ENCODE measurements at regions not wholly inside any gene's neighbourhood (a gene's known extent, or its start where the extent isn't known, plus 50 kb on each side); places are given as distances from the start of the nearest gene placed in this dataset.

DNA sequence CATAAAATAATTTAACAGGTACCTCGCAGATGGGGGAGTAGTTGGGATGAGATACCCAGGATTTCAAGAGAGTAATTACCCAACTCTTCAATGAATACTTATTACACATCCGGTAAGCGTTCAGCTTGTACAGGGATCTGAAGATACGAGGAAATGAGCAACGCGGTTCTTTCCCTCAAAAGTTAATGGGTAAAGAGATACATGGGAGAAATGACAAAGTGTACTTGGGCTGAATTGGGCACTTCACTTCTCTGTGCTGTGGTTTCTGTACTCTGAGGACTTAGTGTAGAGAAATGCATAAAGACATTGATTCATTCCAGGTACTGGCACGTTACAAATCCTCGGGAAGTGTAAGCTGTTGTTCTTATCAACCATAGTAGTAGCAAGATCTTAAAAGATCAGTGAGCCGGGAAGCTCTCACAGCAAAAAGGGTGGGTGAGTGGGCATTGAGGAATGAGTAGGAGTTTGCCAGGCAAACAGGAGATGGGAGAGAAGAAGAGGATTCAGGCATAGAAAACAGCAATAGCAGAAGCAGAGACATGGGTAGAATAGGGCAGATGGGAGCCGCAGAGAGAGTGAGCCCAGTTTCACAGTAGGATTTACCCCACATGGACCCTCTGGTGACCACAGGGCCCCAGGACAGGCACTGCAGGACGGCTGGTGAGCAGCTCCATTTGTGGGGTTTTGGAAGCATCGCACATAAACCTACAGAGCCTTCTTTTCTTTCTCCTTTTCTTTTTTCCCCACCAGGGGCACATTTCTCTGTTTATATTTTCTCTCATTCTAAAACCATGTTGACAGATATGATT is 304.3 kb upstream of the PITRM1 start:
- FAIRE-seq = no peak
- no peak for DNase-seq (ENCODE audit: extremely low spot score, insufficient read length, low read depth)

DNA sequence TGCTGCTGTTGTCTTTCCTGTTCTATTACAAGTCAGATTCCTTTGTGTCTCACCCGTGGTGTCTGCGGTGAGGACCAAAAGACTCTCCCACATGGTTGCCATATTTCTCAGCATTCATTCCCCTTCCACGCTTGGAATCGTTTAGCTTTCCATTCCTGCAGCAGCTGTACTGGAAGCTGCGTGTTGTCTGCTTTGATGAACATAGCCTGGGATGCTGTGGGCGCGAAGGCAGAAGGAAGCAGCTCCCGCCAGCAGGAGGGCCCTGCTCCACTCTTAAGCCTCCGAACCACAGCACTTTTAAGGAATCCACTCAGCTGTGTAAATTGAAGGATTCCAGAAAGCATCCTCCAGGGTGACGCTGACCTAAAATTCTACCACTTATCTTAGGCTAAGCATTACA is 303.6 kb upstream of the PITRM1 start:
- FAIRE-seq (no peak), DNase-seq (ENCODE audit: extremely low spot score, insufficient read length, low read depth) (no peak)

DNA sequence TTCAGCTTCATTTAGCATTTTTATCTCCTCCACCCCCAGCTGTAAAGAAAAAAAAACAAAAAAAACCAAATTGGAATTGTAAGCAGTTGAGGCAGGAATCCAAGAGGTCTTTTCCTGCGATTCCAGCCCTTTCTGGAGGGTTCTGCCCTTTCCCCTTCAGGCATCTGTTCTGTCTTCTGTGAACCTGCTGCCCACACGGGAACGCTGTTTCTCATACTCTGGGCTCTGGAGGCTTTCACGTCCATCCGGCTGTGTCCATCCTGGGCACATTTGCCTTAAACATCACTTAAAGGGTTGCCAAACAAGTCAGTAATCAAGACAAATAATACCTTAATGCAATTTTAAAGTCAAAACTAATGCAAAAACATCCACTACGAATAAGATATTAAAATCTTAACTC is 302.8 kb upstream of the PITRM1 start:
- DNase-seq (ENCODE audit: extremely low spot score, insufficient read length, low read depth) (no peak), FAIRE-seq (no peak)

DNA sequence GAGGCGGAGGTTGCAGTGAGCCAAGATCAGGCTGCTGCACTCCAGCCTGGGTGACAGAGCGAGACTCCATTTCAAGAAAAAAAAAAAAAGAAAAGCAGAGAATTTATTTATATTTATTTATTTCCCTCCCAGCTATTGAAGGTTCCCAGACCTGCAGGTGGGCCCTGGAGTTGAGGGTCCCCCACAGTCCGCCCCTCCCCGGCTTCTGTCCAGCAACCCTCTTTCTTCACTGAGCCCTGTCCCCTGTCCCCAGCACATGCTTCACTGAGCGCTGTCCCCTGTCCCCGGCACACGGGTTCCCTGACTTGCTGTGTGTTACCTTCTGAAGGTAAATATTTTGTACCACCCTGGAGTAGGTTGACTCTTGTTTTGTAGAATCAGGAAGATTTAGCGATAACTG is 301.7 kb upstream of the PITRM1 start:
- FAIRE-seq = no peak
- no peak for DNase-seq (ENCODE audit: extremely low spot score, insufficient read length, low read depth)

DNA sequence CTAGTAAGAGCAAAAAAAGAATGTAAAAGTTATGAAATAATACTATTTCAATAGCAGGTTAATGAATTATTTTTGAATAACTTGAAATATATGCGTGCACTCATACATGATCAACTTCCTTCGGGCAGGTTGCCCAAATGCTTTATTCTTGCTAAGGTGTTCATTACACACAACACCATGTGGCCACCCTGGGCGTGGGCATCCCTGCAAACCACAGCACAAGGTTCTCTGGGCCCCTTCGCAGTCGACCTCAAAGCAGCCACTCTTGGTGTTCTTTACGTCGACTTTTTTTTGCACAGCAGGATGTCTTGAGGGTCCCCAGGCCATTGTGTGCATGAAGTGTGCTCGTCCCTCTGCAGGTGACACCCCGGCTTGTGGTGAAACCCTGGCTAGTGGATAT is 300.7 kb upstream of the PITRM1 start:
- FAIRE-seq (no peak), DNase-seq (ENCODE audit: extremely low spot score, insufficient read length, low read depth) (no peak)

DNA sequence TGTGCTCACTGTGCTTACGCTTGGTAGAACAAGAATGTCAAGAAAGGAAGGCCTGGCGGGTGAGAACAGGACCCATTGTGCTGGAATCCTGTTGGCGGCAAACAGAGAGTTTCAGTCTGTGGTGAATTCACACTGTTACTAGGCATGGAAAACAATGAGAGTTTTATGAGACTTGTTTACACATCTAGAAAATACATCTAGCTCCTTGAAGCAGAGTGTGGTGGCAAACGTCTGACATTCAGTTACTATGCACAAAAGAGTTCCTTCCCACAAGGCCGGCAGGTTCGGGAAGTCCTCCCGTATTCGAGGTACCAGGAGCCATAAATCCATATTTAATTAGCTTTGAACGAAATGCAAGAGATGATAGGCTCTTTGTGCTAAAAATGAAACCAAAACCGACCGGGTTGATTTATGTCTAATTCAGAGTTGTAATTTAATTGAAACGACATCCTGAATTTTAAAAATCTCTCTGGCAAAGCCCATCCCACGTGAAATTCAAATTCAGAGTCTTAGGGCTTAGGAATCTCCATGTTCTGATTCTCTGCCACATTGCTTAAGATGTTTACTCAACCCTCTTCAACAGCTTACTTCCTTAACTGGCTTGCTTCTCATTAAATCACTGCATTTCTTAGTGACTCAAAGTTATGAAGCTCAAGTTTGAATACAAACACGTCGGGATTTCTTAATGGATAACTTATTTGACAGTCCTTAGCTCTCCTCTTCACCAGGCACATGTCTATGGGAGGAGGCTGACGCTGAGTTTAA is 299.9 kb upstream of the PITRM1 start:
- no peak for DNase-seq (ENCODE audit: extremely low spot score, insufficient read length, low read depth)
- FAIRE-seq = peak; percentile 21

DNA sequence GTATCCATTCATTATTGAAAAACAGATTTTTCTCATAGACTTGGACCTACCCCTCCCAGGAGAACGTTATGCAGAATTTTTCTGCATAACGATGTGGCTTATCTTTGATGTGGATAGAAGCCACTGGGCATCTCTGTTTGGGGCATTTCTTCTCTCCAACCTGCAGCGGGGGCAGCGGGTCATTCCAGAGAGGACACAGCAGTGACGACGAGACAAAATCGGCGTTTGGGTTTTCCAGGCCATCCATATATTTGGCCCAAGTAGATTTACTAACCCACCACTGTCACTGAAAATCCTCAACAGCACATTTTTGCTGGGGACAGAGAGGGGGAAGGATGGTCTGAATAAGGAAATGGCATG is 299.3 kb upstream of the PITRM1 start:
- FAIRE-seq = no peak
- no peak for DNase-seq (ENCODE audit: extremely low spot score, insufficient read length, low read depth)

DNA sequence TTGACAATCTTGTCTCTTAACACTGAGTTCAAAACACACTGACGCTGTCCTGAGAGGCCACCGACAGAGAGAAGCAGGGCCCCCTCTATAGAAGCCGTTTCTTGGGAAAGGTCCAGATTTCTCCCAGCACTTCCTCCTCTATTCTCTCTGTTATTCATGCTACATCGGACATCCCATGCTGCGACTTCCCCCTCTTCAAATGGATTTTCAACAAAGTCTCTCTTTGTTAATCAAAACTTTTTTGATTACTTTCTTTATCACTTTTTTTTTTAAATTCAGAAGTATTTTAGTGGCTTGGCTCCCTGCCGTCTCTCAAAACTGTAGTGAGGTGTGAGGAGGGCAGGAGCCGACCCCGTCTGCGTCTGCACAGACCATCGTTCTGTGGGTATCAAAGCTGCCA is 298.9 kb upstream of the PITRM1 start:
- DNase-seq (ENCODE audit: extremely low spot score, insufficient read length, low read depth) = no peak
- FAIRE-seq = no peak

DNA sequence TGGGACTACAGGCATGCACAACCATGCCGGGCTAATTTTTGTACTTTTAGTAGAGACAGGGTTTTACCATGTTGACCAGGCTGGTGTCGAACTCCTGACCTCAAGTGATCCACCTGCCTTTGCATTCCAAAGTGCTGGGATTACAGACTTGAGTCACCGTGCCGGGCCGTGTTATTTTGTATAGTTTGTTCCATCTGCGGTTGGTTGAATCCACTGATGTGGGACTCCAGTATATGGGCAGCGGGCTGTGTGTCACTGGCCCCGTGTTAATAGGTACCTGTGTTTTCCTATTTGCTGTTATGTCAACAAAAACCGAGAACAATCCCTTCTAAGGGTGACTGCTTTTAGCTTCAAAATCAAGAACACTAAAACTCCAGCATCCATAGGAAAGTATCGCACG is 297.6 kb upstream of the PITRM1 start:
- FAIRE-seq (no peak), DNase-seq (ENCODE audit: extremely low spot score, insufficient read length, low read depth) (no peak)

DNA sequence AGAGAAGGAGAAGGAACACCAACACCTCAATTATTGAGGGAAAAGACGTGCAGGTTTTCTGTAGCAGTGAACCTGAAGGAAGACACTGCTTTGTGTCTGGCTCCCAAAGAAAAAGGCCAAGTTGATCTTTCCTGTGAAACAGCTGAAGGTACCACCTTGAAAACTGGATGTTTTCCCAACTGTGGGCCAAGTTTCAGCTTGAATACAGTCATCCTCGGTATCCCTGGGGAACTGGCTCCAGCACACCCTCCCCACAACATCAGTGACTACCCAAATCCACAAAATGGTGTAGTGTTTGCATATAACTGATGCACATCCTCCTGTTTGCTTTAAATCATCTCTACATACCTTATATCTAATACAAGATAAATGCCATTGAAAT is 297.0 kb upstream of the PITRM1 start:
- no peak for DNase-seq (ENCODE audit: extremely low spot score, insufficient read length, low read depth)
- no peak for FAIRE-seq

DNA sequence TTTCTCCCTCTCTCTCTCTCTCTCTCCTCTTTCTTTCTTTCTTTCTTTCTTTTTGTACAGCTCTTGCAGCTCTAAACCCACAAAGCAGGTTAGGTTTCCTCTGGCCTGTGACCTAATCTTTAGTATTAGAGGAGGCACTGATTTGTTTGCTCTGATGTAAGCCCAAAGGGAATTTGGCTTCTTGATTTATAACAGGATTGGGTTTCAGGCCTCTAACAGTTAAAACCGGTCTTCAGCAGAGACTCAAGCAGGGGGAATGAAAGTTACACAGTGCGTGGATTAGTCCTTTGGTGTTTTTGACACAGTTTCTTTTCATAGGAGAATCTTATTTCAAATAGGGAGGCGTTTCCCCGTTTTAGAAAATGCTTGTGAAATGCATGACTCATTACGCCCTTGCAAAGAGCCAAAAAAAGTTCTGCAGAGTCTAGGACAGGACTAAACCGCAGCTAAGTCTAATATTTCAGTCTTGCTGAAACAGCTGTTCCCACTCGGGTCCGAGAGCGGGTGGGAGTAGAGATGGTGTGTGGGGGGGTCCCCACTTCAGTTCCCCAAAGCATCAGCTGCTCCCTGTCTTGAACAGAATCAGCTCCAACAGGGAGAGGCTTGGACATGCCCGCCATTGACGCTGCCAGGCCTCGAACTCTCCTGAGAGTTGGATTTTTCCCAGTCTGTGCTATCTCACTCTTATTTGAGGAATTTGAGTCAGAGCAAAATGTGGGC is 296.5 kb upstream of the PITRM1 start:
- DNase-seq (ENCODE audit: extremely low spot score, insufficient read length, low read depth) (no peak), FAIRE-seq (no peak)

DNA sequence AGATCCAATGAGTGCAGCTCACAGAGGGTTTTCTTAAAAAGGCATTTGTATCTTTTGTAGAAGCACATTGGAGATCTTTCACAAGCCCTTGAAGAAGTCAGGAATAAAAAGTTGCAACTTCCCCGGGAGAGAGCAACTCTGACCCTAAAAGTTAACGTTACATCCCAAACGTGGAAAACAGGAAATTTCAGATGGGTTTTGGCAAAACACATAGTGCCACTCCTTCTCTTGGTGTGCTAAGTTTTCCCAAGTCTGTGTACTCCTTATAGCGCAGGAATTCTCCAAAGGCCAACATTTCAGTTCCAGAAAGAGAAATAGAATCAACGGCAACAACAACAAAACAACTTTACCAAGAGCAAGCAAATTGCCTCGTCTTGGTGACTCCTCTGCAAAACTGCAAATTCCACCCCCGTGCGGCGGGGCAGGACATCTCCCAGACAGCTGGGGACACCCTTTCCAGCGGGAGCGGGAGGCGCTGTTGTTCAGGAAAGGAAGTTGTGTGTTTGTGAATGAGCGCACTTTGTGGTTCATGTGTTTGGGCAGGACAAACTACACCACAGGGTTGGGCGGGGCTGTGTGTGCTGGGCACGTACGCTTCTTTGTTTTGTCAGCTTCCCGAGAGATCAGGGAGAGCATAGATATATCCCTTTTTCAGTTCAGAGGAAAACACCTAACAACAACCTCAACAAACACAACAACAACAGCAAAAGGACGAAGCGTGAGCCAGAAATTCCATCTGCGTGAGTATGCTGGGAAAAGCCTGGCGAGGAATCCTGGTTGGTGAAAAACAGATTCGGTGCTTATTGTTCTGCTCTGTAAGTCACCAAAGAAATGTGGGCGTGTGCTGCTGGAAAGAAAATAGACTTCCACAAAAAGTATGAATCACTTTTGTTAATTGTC is 294.7 kb upstream of the PITRM1 start:
- FAIRE-seq (no peak), DNase-seq (ENCODE audit: extremely low spot score, insufficient read length, low read depth) (no peak)

DNA sequence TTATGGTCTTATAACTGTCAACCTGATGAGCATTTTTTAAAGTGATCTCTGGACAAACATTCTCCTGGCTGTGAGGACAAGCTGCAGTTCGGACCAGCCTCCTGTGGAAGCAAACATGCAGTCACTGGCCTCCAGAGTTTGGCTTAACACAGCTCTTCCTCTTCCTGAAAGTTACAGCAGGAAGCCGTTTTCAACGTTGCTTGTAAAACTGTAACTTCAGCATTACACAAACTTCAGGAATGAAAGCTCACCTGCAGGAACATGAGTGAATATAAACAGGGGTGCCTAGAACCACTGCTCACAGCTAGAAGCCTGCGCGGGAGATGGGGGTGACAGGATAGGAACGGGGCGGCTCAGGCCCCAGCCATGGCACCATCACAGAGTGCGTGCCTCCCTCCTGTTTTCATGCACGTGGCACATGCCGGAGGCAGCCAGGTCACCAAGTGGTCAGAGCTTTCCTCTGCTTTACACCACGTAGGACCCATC is 292.9 kb upstream of the PITRM1 start:
- DNase-seq (ENCODE audit: extremely low spot score, insufficient read length, low read depth) (no peak), FAIRE-seq (no peak)

DNA sequence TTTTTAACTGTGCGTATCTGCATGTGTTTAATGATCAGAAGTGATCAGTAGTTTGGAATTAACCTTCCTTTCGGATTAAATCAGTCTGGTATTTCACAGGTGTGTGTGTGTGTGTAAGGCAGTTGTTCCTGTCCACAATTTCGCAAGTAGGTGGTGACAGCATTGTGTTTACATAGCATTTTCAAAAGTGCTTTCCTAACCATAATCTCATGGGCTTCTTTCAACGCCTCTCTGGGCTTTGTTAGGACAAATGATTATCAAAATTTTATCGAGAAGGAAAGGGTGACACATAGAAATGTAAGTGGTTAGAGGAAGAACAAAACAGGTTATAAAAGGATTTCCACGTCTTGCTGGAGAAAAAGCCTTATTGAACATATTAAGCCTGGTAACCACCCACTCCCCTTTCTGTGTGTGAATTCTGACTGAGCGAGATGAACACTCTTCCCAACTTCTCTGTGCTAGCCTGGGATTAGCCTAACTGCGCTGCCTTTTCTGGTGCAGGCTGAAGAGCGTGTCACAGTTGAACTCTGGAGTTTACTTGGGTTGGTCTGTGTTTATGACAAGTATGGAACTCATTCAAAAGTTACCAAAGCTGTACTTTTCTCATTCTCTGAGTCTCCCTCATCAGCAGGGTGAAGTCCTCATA is 292.3 kb upstream of the PITRM1 start:
- DNase-seq (ENCODE audit: extremely low spot score, insufficient read length, low read depth) = no peak
- no peak for FAIRE-seq

DNA sequence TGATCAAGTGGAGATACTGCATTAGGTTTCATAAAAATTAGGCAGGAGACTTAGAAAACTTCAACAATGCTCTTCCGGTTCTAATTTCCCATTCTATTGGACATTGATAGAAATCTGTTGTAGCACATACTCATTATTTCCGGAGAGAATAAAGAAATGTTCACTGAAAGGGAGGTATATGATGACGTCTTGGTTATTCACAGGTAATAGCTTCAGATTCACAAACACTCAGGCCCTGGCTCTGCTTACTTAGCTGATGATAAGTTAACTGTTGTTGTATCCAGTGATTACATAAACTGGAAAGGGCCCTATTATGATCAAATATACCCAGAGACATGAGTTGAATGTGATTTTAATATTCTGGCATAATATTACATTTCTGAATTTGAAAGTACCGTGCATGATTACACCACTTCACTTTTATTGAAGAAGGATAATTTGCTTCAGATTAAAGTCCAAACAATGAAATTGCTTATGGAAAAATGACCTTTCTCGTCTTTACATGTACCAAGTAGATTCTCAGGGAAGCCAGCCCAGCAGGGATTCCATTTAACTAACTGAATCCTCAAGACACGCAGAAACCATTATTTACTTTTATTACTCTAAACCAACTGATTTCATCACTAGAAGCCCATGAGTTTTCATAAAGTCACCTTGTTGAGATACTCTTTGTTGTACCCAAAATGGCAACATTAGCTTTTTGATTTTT is 288.0 kb upstream of the PITRM1 start:
- DNase-seq (ENCODE audit: extremely low spot score, insufficient read length, low read depth) = no peak
- FAIRE-seq = no peak

DNA sequence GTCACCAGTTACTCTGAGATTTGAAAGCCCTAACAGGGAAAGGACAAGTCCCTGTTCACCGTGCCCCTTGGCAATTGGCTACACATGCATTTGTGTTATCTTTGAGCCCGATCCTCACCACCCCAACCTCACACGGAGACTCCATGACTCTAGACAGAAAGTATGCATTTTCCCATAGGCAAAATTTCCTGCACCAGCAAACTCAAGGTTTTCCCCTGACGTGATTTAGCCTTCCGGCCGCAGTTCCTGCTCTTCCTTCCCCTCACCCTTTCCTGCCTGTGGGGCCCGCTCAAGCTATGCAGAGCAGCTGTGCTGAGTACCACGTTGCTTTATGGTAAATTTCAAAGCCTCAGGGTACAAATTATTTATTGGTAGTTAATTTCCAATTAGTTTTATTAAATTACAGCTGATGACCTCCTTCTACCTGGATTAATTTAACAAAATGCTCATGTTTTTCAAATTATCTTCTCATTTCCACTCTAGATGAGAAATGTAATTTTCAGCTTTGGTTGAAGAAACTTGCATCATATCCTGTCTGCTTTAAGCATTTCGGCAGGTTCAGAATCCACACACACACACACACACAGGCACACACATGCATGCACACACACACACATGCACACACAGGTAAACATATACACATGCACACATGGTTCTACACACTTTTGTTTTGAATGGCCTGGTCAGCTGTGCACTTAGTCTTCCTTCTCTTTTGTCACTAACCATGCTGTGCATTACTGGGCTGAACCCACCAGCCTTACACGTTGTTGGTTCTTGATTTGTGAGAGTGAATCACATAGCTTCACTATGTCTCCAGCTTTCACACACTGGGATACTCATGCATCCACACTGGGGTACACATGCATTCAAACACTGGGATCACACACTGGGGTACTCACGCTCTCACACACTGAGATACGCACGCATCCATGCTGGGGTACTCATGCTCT is 283.1 kb upstream of the PITRM1 start:
- no peak for FAIRE-seq
- DNase-seq (ENCODE audit: extremely low spot score, insufficient read length, low read depth) = no peak

DNA sequence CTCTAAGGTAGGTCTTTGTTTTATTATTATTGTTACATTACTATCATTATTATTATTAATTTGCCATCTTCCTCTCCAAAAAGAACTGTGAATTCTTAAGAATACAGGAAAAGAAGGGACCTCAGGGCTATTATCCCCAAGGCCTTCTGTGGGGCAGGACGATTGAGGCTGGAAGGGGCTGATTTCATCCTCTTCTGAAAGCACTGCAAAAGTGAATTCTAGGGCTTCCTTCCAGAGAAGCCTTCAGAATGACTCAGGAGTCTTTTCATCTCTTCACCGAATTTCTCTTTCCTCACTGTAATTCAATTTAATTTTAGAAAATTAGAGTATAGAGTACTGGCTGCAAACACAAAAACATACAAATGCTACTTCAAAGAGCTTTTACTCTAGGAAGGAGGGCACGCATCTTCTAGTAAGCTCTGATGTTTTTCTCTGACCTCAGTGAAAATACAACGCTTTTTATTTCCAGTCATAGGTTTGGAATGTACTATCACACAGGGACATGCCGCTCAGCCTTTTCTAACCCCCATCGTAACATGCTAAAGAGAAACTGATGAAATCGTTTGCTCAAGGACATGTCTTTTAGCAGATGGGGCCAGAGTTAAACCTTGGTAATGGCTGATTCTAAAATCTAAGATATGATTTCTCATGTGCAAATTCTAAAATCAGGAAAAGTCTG is 280.2 kb upstream of the PITRM1 start:
- no peak for FAIRE-seq
- no peak for DNase-seq (ENCODE audit: extremely low spot score, insufficient read length, low read depth)
